CD4-positive, alpha-beta T cell (primary cell): ENCODE measurements at regions not wholly inside any gene's neighbourhood (a gene's known extent, or its start where the extent isn't known, plus 50 kb on each side); places are given as distances from the start of the nearest gene placed in this dataset.

ENCODE experiments used
- ATAC-seq: fragments of 200-7000 bp; cut with Tn5 transposase; one replicate; pipeline ENCODE4 v1.10.0; 2022; ENCODE audit warnings: mild to moderate bottlenecking; ENCODE audit not compliant: poor library complexity
- CTCF ChIA-PET: fragments of 350-600 bp; sonication (Branson Sonifier 250); formaldehyde crosslinking; loops from one replicate; lab custom pipeline; 2021; ENCODE audit warnings: antibody characterized with exemption, inconsistent platforms; lab: Charles Lee
- POLR2A ChIA-PET: fragments of 350-600 bp; sonication (Branson Sonifier 250); formaldehyde crosslinking; loops from one replicate; lab custom pipeline; 2021; ENCODE audit warnings: antibody characterized with exemption, inconsistent platforms; lab: Charles Lee
- DNase-seq, 14 experiments: peaks; one replicate each; pipeline ENCODE4 v3.0.0-alpha.2; 2013 to 2020; ENCODE audit warnings: mixed read lengths in 2 of 14
- H3K27ac ChIP-seq, 2 donors: one replicate each; pipeline versions ENCODE4 v1.5.1 to v1.7.0; 2013; ENCODE audit warnings: low read length in 2 of 2, low read depth in 1 of 2, mild to moderate bottlenecking in 1 of 2
- H3K27me3 ChIP-seq, 2 experiments: 1 replicate in 1 of 2; 2 replicates in 1 of 2; pipeline versions ENCODE4 v1.6.1 to v1.7.0; 2013; ENCODE audit warnings: low read length in 2 of 2, control low read depth in 1 of 2, mild to moderate bottlenecking in 1 of 2, moderate library complexity in 1 of 2; ENCODE audit not compliant: insufficient read depth in 2 of 2, control insufficient read depth in 1 of 2
- H3K36me3 ChIP-seq: one replicate; pipeline ENCODE4 v1.6.1; 2013; ENCODE audit warnings: low read length, control low read depth; ENCODE audit not compliant: insufficient read depth
- H3K4me1 ChIP-seq: one replicate; pipeline ENCODE4 v1.6.1; 2013; ENCODE audit warnings: low read length, control low read depth; ENCODE audit not compliant: insufficient read depth
- H3K4me3 ChIP-seq: one replicate; pipeline ENCODE4 v1.5.1; 2013; ENCODE audit warnings: mild to moderate bottlenecking, low read length, moderate library complexity
- H3K9me3 ChIP-seq, 2 experiments: 1 replicate in 1 of 2; 2 replicates in 1 of 2; pipeline versions ENCODE4 v1.6.1 to v1.7.0; 2013; ENCODE audit warnings: low read length in 2 of 2, mild to moderate bottlenecking in 2 of 2, control low read depth in 1 of 2, moderate library complexity in 1 of 2; ENCODE audit not compliant: control insufficient read depth in 1 of 2, insufficient read depth in 1 of 2
- H3K27ac Mint-ChIP-seq: one replicate; pipeline ENCODE4 v1.8.0; 2020; ENCODE audit warnings: mixed read lengths
- H3K27me3 Mint-ChIP-seq: one replicate; pipeline ENCODE4 v1.8.0; 2021; ENCODE audit warnings: mixed read lengths
- H3K36me3 Mint-ChIP-seq: one replicate; pipeline ENCODE4 v1.8.0; 2021; ENCODE audit warnings: low read depth, mixed read lengths
- H3K4me1 Mint-ChIP-seq: one replicate; pipeline ENCODE4 v1.8.0; 2021; ENCODE audit warnings: low read depth, mixed read lengths
- H3K4me3 Mint-ChIP-seq: one replicate; pipeline ENCODE4 v1.8.0; 2020; ENCODE audit warnings: mild to moderate bottlenecking, mixed read lengths
- H3K9me3 Mint-ChIP-seq: one replicate; pipeline ENCODE4 v1.8.0; 2020; ENCODE audit warnings: mixed read lengths
- CTCF ChIP-seq: fragments of 200-600 bp; IDR thresholded peaks from one replicate; pipeline ENCODE4 v1.8.0; 2022; ENCODE audit warnings: antibody characterized with exemption, mild to moderate bottlenecking
- intact Hi-C, 2 experiments: fragments of 100-400 bp; cut with DNase I in 1 of 2; cut with micrococcal nuclease in 1 of 2; formaldehyde crosslinking; loops; one replicate each; pipeline versions ENCODE4 v1.15.1 to v1.9.0; 2023 to 2025; cut with DNase I, micrococcal nuclease

GRCh38 chr3:107067421-107067820, 309.8 kb upstream of the CCDC54 start:
- H3K4me3 ChIP-seq, result no peak overlapping the region
- CTCF ChIA-PET, result no interaction called here
- Mint-ChIP-seq H3K4me3 (no peak overlapping the region), H3K9me3 (no peaks in the 10 kb centered on the region), H3K36me3 (no peaks in the 10 kb centered on the region), H3K27ac (no peak overlapping the region), H3K4me1 (peaks cover 11% of the 10 kb centered on the region), H3K27me3 (peaks cover 5% of the 10 kb centered on the region)
- H3K4me1 ChIP-seq, result peaks cover 5% of the 10 kb centered on the region
- POLR2A ChIA-PET, result no interaction called here
- no peak overlapping the region for H3K27ac ChIP-seq
- H3K9me3 ChIP-seq, result no peaks in the 10 kb centered on the region
- no peaks in the 10 kb centered on the region for H3K36me3 ChIP-seq
- H3K27me3 ChIP-seq, result no peaks in the 10 kb centered on the region
- no peak for DNase-seq
- no peak for TF ChIP-seq CTCF
- intact Hi-C loops, result loop anchor here in 1 of 2 experiments (10.0 kb wide), 1 partner anchor 1383 kb away; no protein-coding TSS in a partner anchor
- no peak for ATAC-seq

GRCh38 chr3:107068980-107069379, 308.3 kb upstream of the CCDC54 start:
- ATAC-seq, result no peak
- intact Hi-C loops, result loop anchor here in 1 of 2 experiments (10.0 kb wide), 1 partner anchor 1384 kb away; no protein-coding TSS in a partner anchor

GRCh38 chr3:107076946-107077345, 300.3 kb upstream of the CCDC54 start:
- Mint-ChIP-seq H3K9me3 (no peaks in the 10 kb centered on the region), H3K4me1 (no peaks in the 10 kb centered on the region), H3K36me3 (no peaks in the 10 kb centered on the region), H3K27ac (no peak overlapping the region), H3K4me3 (no peak overlapping the region), H3K27me3 (no peaks in the 10 kb centered on the region)
- CTCF ChIA-PET, result no interaction called here
- H3K4me3 ChIP-seq, result no peak overlapping the region
- TF ChIP-seq CTCF, result no peak
- H3K4me1 ChIP-seq, result no peaks in the 10 kb centered on the region
- DNase-seq (no peak), ATAC-seq (no peak)
- H3K36me3 ChIP-seq, result no peaks in the 10 kb centered on the region
- no peaks in the 10 kb centered on the region for H3K27me3 ChIP-seq
- POLR2A ChIA-PET, result no interaction called here
- no peaks in the 10 kb centered on the region for H3K9me3 ChIP-seq
- intact Hi-C loops, result no loop called here
- H3K27ac ChIP-seq, result no peak overlapping the region

More at GRCh38 chr3:107068980-107069379, 308.3 kb upstream of the CCDC54 start:
- Mint-ChIP-seq H3K4me1 (peaks cover 11% of the 10 kb centered on the region), H3K9me3 (no peaks in the 10 kb centered on the region), H3K36me3 (no peaks in the 10 kb centered on the region), H3K27me3 (peaks cover 5% of the 10 kb centered on the region), H3K27ac (no peak overlapping the region), H3K4me3 (no peak overlapping the region)
- no peaks in the 10 kb centered on the region for H3K27me3 ChIP-seq
- H3K9me3 ChIP-seq, result no peaks in the 10 kb centered on the region
- peaks cover 5% of the 10 kb centered on the region for H3K4me1 ChIP-seq
- no peaks in the 10 kb centered on the region for H3K36me3 ChIP-seq
- H3K4me3 ChIP-seq, result no peak overlapping the region
- ChIA-PET POLR2A (no interaction called here), CTCF (no interaction called here)
- no peak for TF ChIP-seq CTCF
- no peak overlapping the region for H3K27ac ChIP-seq
- DNase-seq, result no peak
